Activated B cell treated with CpG ODN at 0.5 μM for 24 hours (primary cell): ENCODE measurements at regions not wholly inside any gene's neighbourhood (a gene's known extent, or its start where the extent isn't known, plus 50 kb on each side); places are given as distances from the start of the nearest gene placed in this dataset.

Experiments used
- ATAC-seq: fragments of 200-7000 bp; cut with Tn5 transposase; one replicate; pipeline ENCODE4 v1.10.0; 2021; ENCODE audit warnings: low read depth, mild to moderate bottlenecking, moderate library complexity
- CTCF ChIA-PET: fragments of 350-600 bp; sonication (Branson Sonifier 250); formaldehyde crosslinking; loops from one replicate; lab custom pipeline; 2021; ENCODE audit warnings: antibody characterized with exemption; lab: Charles Lee
- POLR2A ChIA-PET: fragments of 350-600 bp; sonication (Branson Sonifier 250); formaldehyde crosslinking; loops from one replicate; lab custom pipeline; 2021; ENCODE audit warnings: antibody characterized with exemption; lab: Charles Lee
- DNase-seq: peaks from one replicate; pipeline ENCODE4 v3.0.0; 2022
- H3K27ac Mint-ChIP-seq: one replicate; pipeline ENCODE4 v1.8.0; 2020; ENCODE audit warnings: mixed read lengths
- H3K27me3 Mint-ChIP-seq: one replicate; pipeline ENCODE4 v1.8.0; 2021; ENCODE audit warnings: mixed read lengths
- H3K36me3 Mint-ChIP-seq: one replicate; pipeline ENCODE4 v1.8.0; 2021; ENCODE audit warnings: low read depth, mixed read lengths
- H3K4me1 Mint-ChIP-seq: one replicate; pipeline ENCODE4 v1.8.0; 2021; ENCODE audit warnings: mixed read lengths
- H3K4me3 Mint-ChIP-seq: one replicate; pipeline ENCODE4 v1.8.0; 2020; ENCODE audit warnings: mild to moderate bottlenecking, mixed read lengths
- H3K9me3 Mint-ChIP-seq: one replicate; pipeline ENCODE4 v1.8.0; 2020; ENCODE audit warnings: mixed read lengths
- intact Hi-C: fragments of 100-400 bp; cut with micrococcal nuclease; formaldehyde crosslinking; loops from one replicate; pipeline ENCODE4 v1.15.1; 2024
- TF ChIP-seq, protein P1 (sequence below): fragments of 200-600 bp; IDR thresholded peaks from one replicate; pipeline ENCODE4 v1.8.0; 2022; ENCODE audit warnings: antibody characterized with exemption, mild to moderate bottlenecking

DNA sequence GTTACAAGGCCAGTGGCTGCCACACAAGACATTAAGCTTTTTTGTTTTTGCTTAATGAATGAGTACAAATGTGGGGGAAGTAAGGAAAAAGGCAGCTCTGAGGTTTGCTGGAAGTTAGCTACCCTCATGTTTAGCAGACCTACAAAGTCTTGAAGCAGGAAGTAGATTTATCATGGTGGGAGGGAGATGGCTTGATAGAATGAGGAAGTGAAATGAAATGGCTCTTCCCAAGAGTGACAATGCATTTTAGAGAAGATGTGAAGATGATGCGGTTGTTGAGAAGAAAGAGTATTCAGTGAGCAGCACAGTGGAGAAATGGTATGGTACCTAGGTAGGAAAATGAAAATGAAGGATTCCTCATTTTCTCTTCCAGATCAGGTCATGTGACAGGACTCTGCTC lies 108.0 kb downstream of the SLIT2 start:
- H3K27ac Mint-ChIP-seq, result no peak overlapping the region
- POLR2A ChIA-PET, result no interaction called here
- H3K36me3 Mint-ChIP-seq, result no peaks in the 10 kb centered on the region
- peaks cover 3% of the 10 kb centered on the region for H3K4me1 Mint-ChIP-seq
- TF ChIP-seq, protein P1, sequence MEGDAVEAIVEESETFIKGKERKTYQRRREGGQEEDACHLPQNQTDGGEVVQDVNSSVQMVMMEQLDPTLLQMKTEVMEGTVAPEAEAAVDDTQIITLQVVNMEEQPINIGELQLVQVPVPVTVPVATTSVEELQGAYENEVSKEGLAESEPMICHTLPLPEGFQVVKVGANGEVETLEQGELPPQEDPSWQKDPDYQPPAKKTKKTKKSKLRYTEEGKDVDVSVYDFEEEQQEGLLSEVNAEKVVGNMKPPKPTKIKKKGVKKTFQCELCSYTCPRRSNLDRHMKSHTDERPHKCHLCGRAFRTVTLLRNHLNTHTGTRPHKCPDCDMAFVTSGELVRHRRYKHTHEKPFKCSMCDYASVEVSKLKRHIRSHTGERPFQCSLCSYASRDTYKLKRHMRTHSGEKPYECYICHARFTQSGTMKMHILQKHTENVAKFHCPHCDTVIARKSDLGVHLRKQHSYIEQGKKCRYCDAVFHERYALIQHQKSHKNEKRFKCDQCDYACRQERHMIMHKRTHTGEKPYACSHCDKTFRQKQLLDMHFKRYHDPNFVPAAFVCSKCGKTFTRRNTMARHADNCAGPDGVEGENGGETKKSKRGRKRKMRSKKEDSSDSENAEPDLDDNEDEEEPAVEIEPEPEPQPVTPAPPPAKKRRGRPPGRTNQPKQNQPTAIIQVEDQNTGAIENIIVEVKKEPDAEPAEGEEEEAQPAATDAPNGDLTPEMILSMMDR, result no peak
- DNase-seq, result no peak
- H3K9me3 Mint-ChIP-seq, result peaks cover 8% of the 10 kb centered on the region
- H3K27me3 Mint-ChIP-seq, result no peaks in the 10 kb centered on the region
- intact Hi-C loops, result no loop called here
- no peak overlapping the region for H3K4me3 Mint-ChIP-seq
- ATAC-seq, result no peak
- CTCF ChIA-PET, result no interaction called here

DNA sequence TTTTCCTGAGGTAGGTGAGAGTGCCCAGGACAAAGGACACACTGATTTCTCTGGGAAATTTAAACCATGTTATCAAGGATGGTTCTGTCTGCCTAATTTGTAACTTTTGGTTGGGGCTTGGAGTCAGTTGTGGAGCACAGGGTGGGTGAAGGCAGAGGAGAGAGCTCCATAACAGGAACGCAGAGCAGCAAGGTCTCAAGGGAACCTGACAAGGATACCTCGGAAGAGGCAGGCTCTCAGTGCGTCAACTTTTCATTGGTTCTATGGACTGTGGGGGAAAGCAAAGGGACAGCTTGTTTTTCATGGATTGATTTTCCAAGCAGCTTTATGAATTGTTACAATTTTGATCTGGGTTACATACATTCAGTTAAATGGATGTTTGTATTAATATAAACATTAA lies 110.4 kb downstream of the SLIT2 start:
- ChIA-PET POLR2A (no interaction called here), CTCF (no interaction called here)
- Mint-ChIP-seq H3K27me3 (no peaks in the 10 kb centered on the region), H3K36me3 (no peaks in the 10 kb centered on the region), H3K4me1 (peaks cover 3% of the 10 kb centered on the region), H3K4me3 (no peak overlapping the region), H3K27ac (no peak overlapping the region), H3K9me3 (peaks cover 8% of the 10 kb centered on the region)
- intact Hi-C loops, result no loop called here
- TF ChIP-seq, protein P1, result no peak
- no peak for ATAC-seq
- no peak for DNase-seq

DNA sequence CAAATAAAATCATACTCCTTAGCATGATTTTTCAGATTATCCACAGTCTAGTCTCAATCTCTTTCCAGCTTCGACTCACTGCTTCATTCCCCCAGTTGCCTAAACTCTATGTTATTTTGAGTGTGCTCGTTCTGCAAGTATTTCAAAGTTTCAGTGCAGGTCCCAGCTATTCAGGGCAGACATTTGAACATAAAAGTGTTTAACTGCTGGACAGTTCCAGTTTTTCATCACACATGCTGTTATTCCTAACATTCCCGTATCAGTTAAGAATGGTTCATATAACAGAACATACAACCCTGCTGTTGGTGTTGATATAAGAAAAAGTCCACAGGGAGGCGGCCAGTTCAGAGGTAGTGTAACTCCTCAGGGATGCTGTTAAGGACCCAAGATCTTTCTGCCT lies 113.3 kb downstream of the SLIT2 start:
- Mint-ChIP-seq H3K4me3 (no peak overlapping the region), H3K36me3 (no peaks in the 10 kb centered on the region), H3K4me1 (no peaks in the 10 kb centered on the region), H3K27me3 (no peaks in the 10 kb centered on the region), H3K9me3 (no peaks in the 10 kb centered on the region), H3K27ac (no peak overlapping the region)
- ChIA-PET CTCF (no interaction called here), POLR2A (no interaction called here)
- ATAC-seq (no peak), DNase-seq (no peak)
- TF ChIP-seq, protein P1, result no peak
- intact Hi-C loops, result no loop called here

DNA sequence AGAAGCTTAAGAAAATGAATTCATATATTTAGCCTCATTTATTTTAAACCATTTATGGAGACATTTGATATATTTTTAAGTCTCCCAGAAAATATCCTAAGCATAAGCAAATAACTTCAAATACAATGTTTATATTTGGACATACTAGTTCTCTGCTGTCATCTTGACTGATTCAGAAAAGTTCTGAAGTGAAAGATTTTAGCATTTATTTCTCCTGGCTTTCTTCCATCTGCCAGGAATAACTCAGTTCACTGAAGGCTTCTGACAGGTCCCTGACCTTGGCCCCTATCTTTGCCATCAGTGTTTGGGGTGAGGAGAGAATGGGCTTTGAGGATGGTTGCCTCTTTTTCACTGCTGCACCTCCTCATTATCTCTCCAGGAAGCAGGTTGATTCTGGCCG lies 115.7 kb downstream of the SLIT2 start:
- Mint-ChIP-seq H3K27ac (no peak overlapping the region), H3K4me1 (no peaks in the 10 kb centered on the region), H3K4me3 (no peak overlapping the region), H3K27me3 (no peaks in the 10 kb centered on the region), H3K9me3 (no peaks in the 10 kb centered on the region), H3K36me3 (no peaks in the 10 kb centered on the region)
- CTCF ChIA-PET, result no interaction called here
- TF ChIP-seq, protein P1, result no peak
- POLR2A ChIA-PET, result no interaction called here
- DNase-seq (no peak), ATAC-seq (no peak)
- intact Hi-C loops, result no loop called here

DNA sequence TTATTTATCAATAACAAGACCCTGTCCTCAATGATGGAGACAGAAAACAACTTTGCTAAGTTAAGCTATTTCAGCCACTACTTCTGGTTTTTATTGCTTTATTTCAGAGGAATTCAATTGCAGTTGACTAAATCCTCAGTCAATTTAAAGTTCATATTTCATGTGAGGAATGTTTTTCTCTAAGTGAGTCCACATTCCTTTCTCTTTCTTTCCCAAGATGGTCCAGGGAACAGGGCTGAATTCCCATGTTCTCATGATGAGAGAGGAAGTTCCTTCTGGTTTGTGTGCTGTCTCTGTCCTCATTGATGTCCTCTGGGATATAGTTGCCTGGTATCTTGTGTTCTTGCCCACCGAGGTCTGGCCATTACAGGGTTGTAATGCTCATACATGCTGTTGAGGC lies 117.2 kb downstream of the SLIT2 start:
- CTCF ChIA-PET, result no interaction called here
- TF ChIP-seq, protein P1, result no peak
- Mint-ChIP-seq H3K27me3 (no peaks in the 10 kb centered on the region), H3K4me1 (no peaks in the 10 kb centered on the region), H3K4me3 (no peak overlapping the region), H3K36me3 (no peaks in the 10 kb centered on the region), H3K27ac (no peak overlapping the region), H3K9me3 (no peaks in the 10 kb centered on the region)
- DNase-seq (no peak), ATAC-seq (no peak)
- intact Hi-C loops, result no loop called here
- POLR2A ChIA-PET, result no interaction called here
